GM18951 (cell line): ENCODE measurements at regions not wholly inside any gene's neighbourhood (a gene's known extent, or its start where the extent isn't known, plus 50 kb on each side); places are given as distances from the start of the nearest gene placed in this dataset.

Source experiments
- POLR2A ChIP-seq: IDR thresholded peaks from 4 replicates; pipeline ENCODE4 v1.6.1; 2011; ENCODE audit warnings: mild to moderate bottlenecking; ENCODE audit not compliant: insufficient read length, insufficient read depth; ENCODE audit errors: extremely low read depth
- in situ Hi-C: fragments of 300-500 bp; cut with MboI; formaldehyde crosslinking; loops from one replicate; pipeline ENCODE4 v1.12.0; 2022; ENCODE audit warnings: low sequenced_read_pairs, mixed read lengths, inconsistent platforms; ENCODE audit not compliant: unreplicated experiment

DNA sequence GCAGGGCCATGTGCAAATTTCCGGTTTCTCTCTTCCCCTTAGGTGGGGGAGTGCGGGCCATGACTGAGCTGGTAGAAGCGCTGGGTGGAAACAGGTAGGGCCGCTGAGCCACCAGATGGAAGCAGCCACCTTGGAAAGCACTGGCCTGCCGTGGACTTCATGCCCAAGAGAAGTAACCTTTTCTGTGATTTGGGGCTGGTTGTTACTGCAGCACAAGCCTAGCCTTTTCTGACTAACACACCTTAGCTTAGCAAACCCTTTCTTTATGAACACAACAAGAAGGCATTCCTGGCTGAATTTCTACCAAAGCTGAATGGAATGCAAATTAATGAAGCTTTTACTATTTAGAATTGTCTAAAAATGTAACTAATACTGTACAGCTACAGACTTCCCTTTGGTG lies 149.6 kb upstream of the UBE2E1 start:
- no peak for TF ChIP-seq POLR2A
- in situ Hi-C loops = no loop called here

DNA sequence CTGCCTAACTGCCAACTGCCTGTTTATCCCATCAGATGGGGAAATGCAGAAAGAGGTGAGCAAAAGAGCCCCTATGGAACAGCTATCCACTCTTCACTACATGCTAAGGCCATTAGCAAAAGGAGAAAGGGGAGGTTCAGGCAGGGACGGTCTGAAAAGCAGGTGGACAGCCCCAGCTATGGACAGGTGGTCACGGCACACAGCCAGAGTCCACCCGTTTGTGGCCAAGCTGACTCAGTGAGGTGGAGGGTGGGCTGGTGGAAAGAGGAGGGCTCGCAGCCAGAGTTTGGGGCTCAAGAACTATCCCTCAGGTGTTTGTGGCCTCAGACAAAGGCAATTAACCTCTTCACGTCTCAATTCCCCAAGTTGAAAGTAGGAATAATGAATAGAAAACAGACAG lies 148.9 kb upstream of the UBE2E1 start:
- no peak for TF ChIP-seq POLR2A
- in situ Hi-C loops = no loop called here

- TF ChIP-seq POLR2A = no peak
- in situ Hi-C loops = no loop called here
Measured at GRCh38 chr3:23657647-23658046, 148.1 kb upstream of the UBE2E1 start.

- no peak for TF ChIP-seq POLR2A
- in situ Hi-C loops = no loop called here
Measured at GRCh38 chr3:23659274-23659673, 146.5 kb upstream of the UBE2E1 start.

DNA sequence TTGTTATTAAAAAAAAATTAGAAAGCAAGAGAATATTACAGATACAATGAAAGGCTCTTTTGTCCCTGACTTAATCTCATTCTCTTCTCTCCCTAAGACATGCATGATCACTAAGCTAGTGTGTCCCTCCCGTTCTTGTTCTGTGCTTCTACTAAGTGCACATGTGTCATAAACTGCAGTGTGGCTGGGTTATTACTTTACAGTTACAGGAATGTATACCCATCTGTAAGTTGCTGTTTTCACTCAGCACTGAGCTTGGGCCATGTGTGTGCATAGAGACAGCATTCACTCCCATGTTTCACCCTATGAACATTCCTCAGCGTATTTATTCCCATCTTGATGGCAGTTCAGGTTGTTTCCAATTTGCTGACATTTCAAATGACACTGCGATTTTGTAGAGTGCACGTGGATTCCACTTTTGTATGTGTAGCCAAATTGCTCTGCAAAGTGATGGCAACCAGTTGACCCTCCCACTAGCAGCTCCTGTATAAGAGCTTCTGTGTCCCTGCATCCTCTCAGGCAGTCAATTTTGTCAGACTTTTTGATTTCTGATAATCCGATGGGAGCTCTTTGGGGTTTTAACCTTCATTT lies 145.8 kb upstream of the UBE2E1 start:
- in situ Hi-C loops = no loop called here
- TF ChIP-seq POLR2A = no peak

GRCh38 chr3:23662079-23662617 lies 143.6 kb upstream of the UBE2E1 start:
- TF ChIP-seq POLR2A = no peak
- in situ Hi-C loops = no loop called here

- TF ChIP-seq POLR2A = no peak
- in situ Hi-C loops = no loop called here
Measured at GRCh38 chr3:23663246-23663645, 142.5 kb upstream of the UBE2E1 start.

DNA sequence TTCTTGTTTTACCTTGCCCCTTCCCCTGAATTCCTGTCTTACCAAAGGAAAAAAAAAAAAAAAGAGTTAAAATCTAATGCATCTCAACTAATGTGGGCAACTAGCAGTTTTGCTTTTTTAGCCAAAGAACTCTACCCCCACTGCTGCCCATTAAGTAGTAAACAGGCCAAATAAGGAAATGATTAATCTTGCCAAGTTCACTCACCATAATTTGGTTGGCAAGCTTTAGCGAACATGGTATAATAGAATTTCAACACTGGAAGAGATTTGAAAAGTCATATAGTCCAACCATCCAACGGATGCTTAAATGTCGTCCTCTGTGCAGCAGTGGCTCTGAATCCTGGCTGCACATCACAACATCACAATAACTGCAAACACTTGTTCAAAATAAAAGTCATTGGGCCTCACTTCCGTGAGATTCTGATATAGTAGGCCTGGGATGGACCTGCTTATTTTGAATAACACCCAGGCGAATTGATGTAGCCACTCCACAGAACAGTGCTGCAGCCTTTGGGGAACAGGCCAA lies 142.0 kb upstream of the UBE2E1 start:
- TF ChIP-seq POLR2A = no peak
- in situ Hi-C loops = no loop called here

DNA sequence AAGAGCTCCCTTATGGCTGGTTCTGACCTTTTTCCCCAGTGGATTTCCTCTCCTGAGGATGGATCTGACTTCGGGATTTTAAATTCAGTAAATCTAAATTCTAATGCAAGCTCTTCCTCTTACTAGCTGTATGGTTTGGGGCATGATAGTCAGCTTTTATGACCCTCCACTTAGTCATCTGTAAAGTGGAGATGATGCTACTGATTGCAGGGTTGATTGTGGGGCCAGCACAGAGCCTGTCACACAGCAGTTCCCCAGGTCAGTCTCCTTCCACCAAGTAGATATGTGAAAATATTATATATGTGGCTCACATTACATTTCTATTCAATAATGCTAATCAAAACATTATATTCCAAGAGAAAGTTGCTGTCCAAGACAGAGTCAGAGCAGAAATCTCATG lies 141.3 kb upstream of the UBE2E1 start:
- in situ Hi-C loops = no loop called here
- no peak for TF ChIP-seq POLR2A

DNA sequence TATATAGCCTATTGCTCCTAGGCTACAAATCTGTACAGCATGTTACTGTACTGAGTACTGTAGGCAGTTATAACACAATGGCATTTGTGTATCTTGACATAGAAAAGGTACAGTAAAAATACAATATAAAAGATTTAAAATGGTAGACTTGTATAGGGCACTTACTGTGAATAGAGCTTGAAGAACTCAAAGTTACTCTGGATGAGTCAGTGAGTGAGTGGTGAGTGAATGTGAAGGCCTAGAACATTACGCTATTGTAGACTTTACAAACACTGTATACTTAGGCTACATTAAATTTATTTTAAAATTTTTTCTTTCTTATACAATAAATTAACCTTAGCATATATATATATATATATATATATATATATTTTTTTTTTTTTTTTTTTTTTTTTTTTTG lies 140.0 kb upstream of the UBE2E1 start:
- TF ChIP-seq POLR2A = no peak
- in situ Hi-C loops = no loop called here

DNA sequence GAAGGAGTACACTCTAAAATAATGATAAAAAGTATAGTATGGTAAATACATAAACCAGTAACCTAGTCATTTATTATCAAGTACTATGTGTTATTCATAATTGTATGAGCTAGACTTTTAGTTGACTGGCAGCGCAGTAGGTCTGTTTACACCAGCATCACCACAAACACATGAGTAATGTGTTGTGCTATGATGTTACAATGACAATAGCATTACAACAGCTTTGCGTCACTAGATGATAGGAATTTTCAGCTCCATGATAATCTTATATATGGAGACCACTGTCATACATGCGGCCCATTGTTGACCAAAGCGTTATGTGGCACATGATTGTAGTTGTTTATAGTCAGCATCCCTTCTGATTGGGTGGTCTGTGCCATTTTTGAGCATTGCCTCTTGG lies 138.9 kb upstream of the UBE2E1 start:
- in situ Hi-C loops = no loop called here
- TF ChIP-seq POLR2A = no peak

DNA sequence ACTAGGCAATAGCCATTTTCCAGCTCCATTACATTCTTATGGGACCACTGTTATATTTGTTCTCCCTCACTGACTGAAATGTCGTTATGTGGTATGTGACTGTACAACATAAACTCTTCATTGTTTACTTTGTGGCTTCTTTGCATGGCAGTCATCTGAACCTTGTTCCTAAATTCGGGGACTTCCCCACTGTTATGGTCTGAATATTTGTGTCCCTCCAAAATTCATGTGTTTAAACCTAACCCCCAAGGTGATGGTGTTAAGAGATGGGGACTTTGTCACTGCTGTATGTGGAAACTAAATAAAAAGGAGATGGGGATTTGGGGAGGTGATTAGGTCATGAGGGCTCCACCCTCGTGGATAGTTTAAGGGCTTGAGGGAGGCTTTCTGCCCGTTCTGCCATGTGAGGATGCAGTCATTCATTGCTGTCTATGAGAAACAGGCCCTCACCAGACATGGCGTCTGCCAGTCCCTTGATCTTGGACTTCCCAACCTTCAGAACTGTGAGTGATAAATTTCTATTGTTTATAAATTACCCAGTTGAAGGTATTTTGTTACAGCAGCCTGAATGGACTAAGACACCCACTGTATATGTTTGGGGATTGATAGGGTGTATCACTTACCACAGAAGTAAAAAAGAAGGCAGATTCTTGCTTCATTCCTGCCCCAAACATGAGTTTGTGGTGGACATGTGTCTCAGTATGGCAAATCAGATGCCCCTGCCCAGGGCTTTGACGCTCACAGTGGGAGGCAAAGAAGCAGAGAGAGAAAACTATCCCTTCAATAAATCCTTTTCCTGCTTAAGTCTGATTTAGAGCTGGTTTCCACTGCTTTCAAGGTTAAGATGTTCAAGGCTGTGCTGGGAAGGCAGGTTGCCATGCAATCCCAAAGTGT lies 138.0 kb upstream of the UBE2E1 start:
- TF ChIP-seq POLR2A = no peak
- in situ Hi-C loops = no loop called here

DNA sequence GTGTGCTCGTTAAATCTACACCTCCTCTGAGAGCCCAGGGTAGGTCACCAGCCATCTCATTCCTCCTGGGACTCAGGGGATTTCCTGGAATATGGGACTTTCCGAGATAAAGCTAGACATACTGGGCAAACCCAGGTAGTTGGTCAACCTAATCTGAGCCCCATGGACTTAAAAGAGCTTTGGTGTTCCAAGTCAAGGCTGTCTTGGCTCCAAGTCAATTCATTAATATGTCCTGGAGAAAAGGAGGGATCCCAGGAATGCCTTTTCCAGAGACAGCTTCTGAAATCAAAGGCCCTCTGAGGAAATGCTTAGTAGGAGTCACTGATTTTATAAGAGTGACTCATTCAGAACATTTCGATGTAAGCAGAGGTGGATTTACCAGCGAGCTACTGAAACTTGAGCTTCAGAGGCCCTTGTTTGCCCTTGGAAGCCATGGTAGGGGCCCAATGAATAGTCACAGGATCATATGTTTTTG lies 137.3 kb upstream of the UBE2E1 start:
- in situ Hi-C loops = no loop called here
- no peak for TF ChIP-seq POLR2A
